Naive B cell (primary cell): ENCODE measurements at regions not wholly inside any gene's neighbourhood (a gene's known extent, or its start where the extent isn't known, plus 50 kb on each side); places are given as distances from the start of the nearest gene placed in this dataset.

Experiments used
- ATAC-seq, 2 donors: fragments of 150-1000 bp; cut with Tn5 transposase; 2 replicates each; pipeline ENCODE4 v1.10.0; 2021; ENCODE audit warnings: low read depth in 2 of 2, mild to moderate bottlenecking in 2 of 2, moderate library complexity in 2 of 2
- DNase-seq: peaks from one replicate; pipeline ENCODE4 v3.0.0; 2022
- H3K27ac Mint-ChIP-seq, 6 donors: one replicate each; pipeline ENCODE4 v1.8.0; 2020 to 2022; ENCODE audit warnings: mild to moderate bottlenecking in 6 of 6, mixed read lengths in 6 of 6, moderate library complexity in 5 of 6, inconsistent platforms in 2 of 6
- H3K27me3 Mint-ChIP-seq, 3 donors: one replicate each; pipeline ENCODE4 v1.8.0; 2021 to 2022; ENCODE audit warnings: mixed read lengths in 3 of 3, mild to moderate bottlenecking in 1 of 3
- H3K36me3 Mint-ChIP-seq, 2 donors: one replicate each; pipeline ENCODE4 v1.8.0; 2020 to 2022; ENCODE audit warnings: mixed read lengths in 2 of 2, inconsistent platforms in 1 of 2, mild to moderate bottlenecking in 1 of 2
- H3K4me1 Mint-ChIP-seq, 3 donors: one replicate each; pipeline ENCODE4 v1.8.0; 2020 to 2022; ENCODE audit warnings: mixed read lengths in 3 of 3, inconsistent platforms in 1 of 3, mild to moderate bottlenecking in 1 of 3, moderate library complexity in 1 of 3
- H3K4me3 Mint-ChIP-seq, 8 donors: one replicate each; pipeline ENCODE4 v1.8.0; 2020 to 2022; ENCODE audit warnings: mild to moderate bottlenecking in 8 of 8, mixed read lengths in 8 of 8, moderate library complexity in 8 of 8, inconsistent platforms in 2 of 8
- H3K9me3 Mint-ChIP-seq, 7 donors: one replicate each; pipeline ENCODE4 v1.8.0; 2020 to 2022; ENCODE audit warnings: mixed read lengths in 7 of 7, mild to moderate bottlenecking in 5 of 7, inconsistent platforms in 2 of 7, moderate library complexity in 1 of 7

GRCh38 chr15:35728219-35728940 lies 182.4 kb upstream of the DPH6 start:
- no peaks in the 10 kb centered on the region for H3K36me3 Mint-ChIP-seq
- no peak overlapping the region for H3K27ac Mint-ChIP-seq
- H3K4me1 Mint-ChIP-seq = no peaks in the 10 kb centered on the region
- H3K9me3 Mint-ChIP-seq = peaks cover 0 to 7% (median 0%) of the 10 kb centered on the region in 7 donors
- ATAC-seq (no peak), DNase-seq (no peak)
- no peak overlapping the region for H3K4me3 Mint-ChIP-seq
- peaks cover 0 to 5% (median 0%) of the 10 kb centered on the region in 3 donors for H3K27me3 Mint-ChIP-seq

GRCh38 chr15:35736150-35736549 lies 190.2 kb upstream of the DPH6 start:
- Mint-ChIP-seq H3K27ac (no peak overlapping the region), H3K4me3 (no peak overlapping the region), H3K27me3 (peaks cover 0 to 4% (median 0%) of the 10 kb centered on the region in 3 donors), H3K4me1 (no peaks in the 10 kb centered on the region), H3K36me3 (no peaks in the 10 kb centered on the region), H3K9me3 (peaks cover 0 to 8% (median 0%) of the 10 kb centered on the region in 7 donors)
- DNase-seq = no peak
- ATAC-seq = no peak

GRCh38 chr15:35737441-35737840 lies 191.5 kb upstream of the DPH6 start:
- Mint-ChIP-seq H3K36me3 (no peaks in the 10 kb centered on the region), H3K4me1 (no peaks in the 10 kb centered on the region), H3K9me3 (peaks cover 0 to 11% (median 0%) of the 10 kb centered on the region in 7 donors), H3K27me3 (peaks cover 0 to 4% (median 0%) of the 10 kb centered on the region in 3 donors), H3K4me3 (no peak overlapping the region), H3K27ac (no peak overlapping the region)
- DNase-seq = no peak
- ATAC-seq = no peak

- no peaks in the 10 kb centered on the region for H3K36me3 Mint-ChIP-seq
- DNase-seq = no peak
- H3K4me1 Mint-ChIP-seq = no peaks in the 10 kb centered on the region
- no peak overlapping the region for H3K4me3 Mint-ChIP-seq
- peaks cover 0 to 11% (median 6%) of the 10 kb centered on the region in 7 donors for H3K9me3 Mint-ChIP-seq
- H3K27me3 Mint-ChIP-seq = peaks cover 0 to 4% (median 0%) of the 10 kb centered on the region in 3 donors
- H3K27ac Mint-ChIP-seq = no peak overlapping the region
- ATAC-seq = no peak
Observed at GRCh38 chr15:35738370-35738769, 192.4 kb upstream of the DPH6 start.

GRCh38 chr15:35740761-35741160 lies 194.8 kb upstream of the DPH6 start:
- H3K27me3 Mint-ChIP-seq = no peaks in the 10 kb centered on the region
- no peaks in the 10 kb centered on the region for H3K36me3 Mint-ChIP-seq
- no peak for DNase-seq
- H3K9me3 Mint-ChIP-seq = peaks cover 0 to 8% (median 6%) of the 10 kb centered on the region in 7 donors
- H3K4me1 Mint-ChIP-seq = no peaks in the 10 kb centered on the region
- ATAC-seq = no peak
- H3K4me3 Mint-ChIP-seq = no peak overlapping the region
- no peak overlapping the region for H3K27ac Mint-ChIP-seq

GRCh38 chr15:35741395-35741794 lies 195.4 kb upstream of the DPH6 start:
- Mint-ChIP-seq H3K36me3 (no peaks in the 10 kb centered on the region), H3K27me3 (peaks cover 0 to 6% (median 4%) of the 10 kb centered on the region in 3 donors), H3K9me3 (peaks cover 0 to 8% (median 6%) of the 10 kb centered on the region in 7 donors), H3K4me3 (no peak overlapping the region), H3K4me1 (no peaks in the 10 kb centered on the region), H3K27ac (peak overlapping the region in 1 of 6 donors; percentile 75)
- no peak for ATAC-seq
- DNase-seq = no peak

GRCh38 chr15:35741881-35742280 lies 195.9 kb upstream of the DPH6 start:
- Mint-ChIP-seq H3K27me3 (peaks cover 0 to 6% (median 5%) of the 10 kb centered on the region in 3 donors), H3K9me3 (peaks cover 0 to 8% (median 6%) of the 10 kb centered on the region in 7 donors), H3K4me1 (no peaks in the 10 kb centered on the region), H3K4me3 (no peak overlapping the region), H3K27ac (no peak overlapping the region), H3K36me3 (no peaks in the 10 kb centered on the region)
- ATAC-seq (no peak), DNase-seq (no peak)

GRCh38 chr15:35743321-35743720 lies 197.4 kb upstream of the DPH6 start:
- Mint-ChIP-seq H3K4me1 (no peaks in the 10 kb centered on the region), H3K36me3 (no peaks in the 10 kb centered on the region), H3K27me3 (peaks cover 6 to 9% (median 9%) of the 10 kb centered on the region in 3 donors), H3K4me3 (no peak overlapping the region), H3K27ac (no peak overlapping the region), H3K9me3 (peaks cover 0 to 8% (median 3%) of the 10 kb centered on the region in 7 donors)
- ATAC-seq (no peak), DNase-seq (no peak)

- ATAC-seq (no peak), DNase-seq (no peak)
- H3K36me3 Mint-ChIP-seq = no peaks in the 10 kb centered on the region
- H3K4me3 Mint-ChIP-seq = no peak overlapping the region
- H3K4me1 Mint-ChIP-seq = no peaks in the 10 kb centered on the region
- H3K9me3 Mint-ChIP-seq = peaks cover 0 to 8% (median 2%) of the 10 kb centered on the region in 7 donors
- H3K27me3 Mint-ChIP-seq = peaks cover 6 to 9% (median 9%) of the 10 kb centered on the region in 3 donors
- H3K27ac Mint-ChIP-seq = no peak overlapping the region
Observed at GRCh38 chr15:35746121-35746520, 200.2 kb upstream of the DPH6 start.

GRCh38 chr15:35748105-35748504 lies 202.1 kb upstream of the DPH6 start:
- Mint-ChIP-seq H3K4me1 (no peaks in the 10 kb centered on the region), H3K4me3 (no peak overlapping the region), H3K9me3 (peaks cover 0 to 2% (median 0%) of the 10 kb centered on the region in 7 donors), H3K27me3 (peaks cover 6 to 9% (median 9%) of the 10 kb centered on the region in 3 donors), H3K36me3 (no peaks in the 10 kb centered on the region), H3K27ac (no peak overlapping the region)
- DNase-seq = no peak
- no peak for ATAC-seq

GRCh38 chr15:35750051-35750450 lies 204.1 kb upstream of the DPH6 start:
- H3K36me3 Mint-ChIP-seq = no peaks in the 10 kb centered on the region
- H3K27me3 Mint-ChIP-seq = peaks cover 6 to 9% (median 9%) of the 10 kb centered on the region in 3 donors
- ATAC-seq = no peak
- H3K4me1 Mint-ChIP-seq = no peaks in the 10 kb centered on the region
- no peak overlapping the region for H3K27ac Mint-ChIP-seq
- DNase-seq = no peak
- H3K4me3 Mint-ChIP-seq = no peak overlapping the region
- peaks cover 0 to 1% (median 0%) of the 10 kb centered on the region in 7 donors for H3K9me3 Mint-ChIP-seq

GRCh38 chr15:35751413-35752133 lies 205.6 kb upstream of the DPH6 start:
- no peaks in the 10 kb centered on the region for H3K36me3 Mint-ChIP-seq
- no peak overlapping the region for H3K27ac Mint-ChIP-seq
- DNase-seq (peak; percentile 5), ATAC-seq (no peak)
- H3K27me3 Mint-ChIP-seq = peaks cover 0 to 9% (median 5%) of the 10 kb centered on the region in 3 donors
- H3K4me3 Mint-ChIP-seq = no peak overlapping the region
- no peaks in the 10 kb centered on the region for H3K9me3 Mint-ChIP-seq
- no peaks in the 10 kb centered on the region for H3K4me1 Mint-ChIP-seq

- no peaks in the 10 kb centered on the region for H3K9me3 Mint-ChIP-seq
- H3K4me1 Mint-ChIP-seq = no peaks in the 10 kb centered on the region
- H3K27me3 Mint-ChIP-seq = peaks cover 0 to 8% (median 2%) of the 10 kb centered on the region in 3 donors
- ATAC-seq = no peak
- H3K36me3 Mint-ChIP-seq = no peaks in the 10 kb centered on the region
- no peak overlapping the region for H3K4me3 Mint-ChIP-seq
- H3K27ac Mint-ChIP-seq = no peak overlapping the region
- no peak for DNase-seq
Observed at GRCh38 chr15:35752134-35752466, 206.1 kb upstream of the DPH6 start.

- H3K36me3 Mint-ChIP-seq = no peaks in the 10 kb centered on the region
- no peak overlapping the region for H3K27ac Mint-ChIP-seq
- H3K27me3 Mint-ChIP-seq = peaks cover 0 to 10% (median 0%) of the 10 kb centered on the region in 3 donors
- ATAC-seq (no peak), DNase-seq (no peak)
- no peaks in the 10 kb centered on the region for H3K9me3 Mint-ChIP-seq
- no peak overlapping the region for H3K4me3 Mint-ChIP-seq
- H3K4me1 Mint-ChIP-seq = no peaks in the 10 kb centered on the region
Observed at GRCh38 chr15:35753486-35753885, 207.5 kb upstream of the DPH6 start.
